NCI-H146 (cell line): ENCODE measurements at regions not wholly inside any gene's neighbourhood (a gene's known extent, or its start where the extent isn't known, plus 50 kb on each side); places are given as distances from the start of the nearest gene placed in this dataset.
A peak's percentile ranks its signal among the peaks of the same experiment; 100 is the strongest.
"Not testable (repeated sequence)": the region's sequence is repeated elsewhere in the genome, so short reads cannot be mapped to it uniquely, and the experiment has no call there.

Experiments
- DNase-seq: peaks from one replicate; lab custom pipeline; 2025; lab: John Stamatoyannopoulos, UW

DNA sequence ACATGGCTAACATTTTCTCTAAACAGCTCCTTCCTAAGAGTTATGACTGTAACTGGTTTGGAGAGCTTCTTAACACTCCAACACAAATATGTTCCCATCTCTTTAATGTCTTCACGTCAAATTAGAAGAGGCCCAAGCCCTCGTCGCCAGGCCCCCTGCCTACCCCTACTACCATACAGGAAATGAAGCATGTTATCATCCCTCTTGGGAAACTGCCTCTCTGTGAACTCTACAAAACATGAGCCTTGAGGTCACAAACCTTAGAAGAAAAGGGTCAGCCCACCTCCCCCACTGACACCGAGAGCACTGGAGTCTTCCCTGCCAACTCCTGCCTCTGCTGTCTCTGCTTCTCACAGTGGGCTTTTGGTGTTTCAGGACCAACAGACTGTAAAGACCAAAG lies 243.1 kb upstream of the STT3B start:
- no peak for DNase-seq

DNA sequence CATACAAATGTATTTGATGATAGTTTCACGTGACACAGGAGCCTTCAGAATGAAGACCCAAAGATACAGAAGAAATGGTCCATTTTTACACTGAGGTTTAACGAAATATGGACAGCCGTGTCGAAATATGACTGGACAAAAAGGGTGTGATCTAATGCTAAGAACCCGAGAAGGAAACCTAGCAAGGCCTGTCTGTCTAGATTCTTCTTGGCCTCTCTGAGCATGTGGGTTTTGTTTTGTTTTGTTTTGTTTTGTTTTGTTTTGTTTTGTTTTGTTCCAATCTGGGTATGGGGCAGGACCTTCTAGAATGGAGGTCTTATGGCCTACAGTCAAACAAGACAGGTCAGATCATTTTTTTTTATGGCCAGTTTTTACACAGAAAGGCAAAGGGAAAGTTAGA lies 242.7 kb upstream of the STT3B start:
- no peak for DNase-seq

GRCh38 chr3:31291818-31292217 lies 240.9 kb upstream of the STT3B start:
- DNase-seq: no peak

DNA sequence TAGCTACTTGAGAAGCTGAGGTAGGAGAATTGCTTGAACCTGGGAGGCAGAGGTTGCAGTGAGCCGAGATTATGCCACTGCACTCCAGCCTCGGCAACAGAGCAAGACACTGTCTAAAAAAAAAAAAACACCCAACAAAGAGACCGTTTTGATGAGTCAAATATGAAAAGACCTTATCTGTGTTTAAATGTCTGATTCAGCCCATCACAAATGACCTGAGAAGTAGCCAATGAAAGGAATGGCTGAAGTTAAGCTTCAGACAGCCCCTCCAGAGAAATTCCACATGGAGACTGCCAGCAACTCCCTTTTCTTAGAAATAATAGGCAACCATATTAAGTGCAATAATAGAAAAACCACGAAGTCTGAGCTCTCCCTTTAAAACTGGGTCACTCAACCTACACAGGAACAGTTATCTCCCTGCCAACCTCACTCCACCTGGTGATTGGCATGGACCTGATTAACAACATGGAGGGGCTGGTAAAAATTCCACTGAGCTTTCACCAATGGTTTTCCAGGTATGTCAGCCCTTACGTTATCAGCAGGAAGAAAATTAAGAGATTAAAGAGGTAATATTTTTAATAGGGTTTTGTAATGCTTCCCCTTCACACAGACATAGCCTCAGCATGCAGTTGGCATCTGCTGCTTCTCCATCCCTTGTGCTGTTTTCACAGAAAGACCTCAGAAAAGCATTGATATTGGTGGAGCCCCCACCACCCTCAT lies 238.1 kb upstream of the STT3B start:
- no peak for DNase-seq

- DNase-seq: peak; percentile 80
Measured at GRCh38 chr3:31295150-31295765, 237.5 kb upstream of the STT3B start.

- no peak for DNase-seq
Measured at GRCh38 chr3:31297726-31298298, 234.9 kb upstream of the STT3B start.

DNA sequence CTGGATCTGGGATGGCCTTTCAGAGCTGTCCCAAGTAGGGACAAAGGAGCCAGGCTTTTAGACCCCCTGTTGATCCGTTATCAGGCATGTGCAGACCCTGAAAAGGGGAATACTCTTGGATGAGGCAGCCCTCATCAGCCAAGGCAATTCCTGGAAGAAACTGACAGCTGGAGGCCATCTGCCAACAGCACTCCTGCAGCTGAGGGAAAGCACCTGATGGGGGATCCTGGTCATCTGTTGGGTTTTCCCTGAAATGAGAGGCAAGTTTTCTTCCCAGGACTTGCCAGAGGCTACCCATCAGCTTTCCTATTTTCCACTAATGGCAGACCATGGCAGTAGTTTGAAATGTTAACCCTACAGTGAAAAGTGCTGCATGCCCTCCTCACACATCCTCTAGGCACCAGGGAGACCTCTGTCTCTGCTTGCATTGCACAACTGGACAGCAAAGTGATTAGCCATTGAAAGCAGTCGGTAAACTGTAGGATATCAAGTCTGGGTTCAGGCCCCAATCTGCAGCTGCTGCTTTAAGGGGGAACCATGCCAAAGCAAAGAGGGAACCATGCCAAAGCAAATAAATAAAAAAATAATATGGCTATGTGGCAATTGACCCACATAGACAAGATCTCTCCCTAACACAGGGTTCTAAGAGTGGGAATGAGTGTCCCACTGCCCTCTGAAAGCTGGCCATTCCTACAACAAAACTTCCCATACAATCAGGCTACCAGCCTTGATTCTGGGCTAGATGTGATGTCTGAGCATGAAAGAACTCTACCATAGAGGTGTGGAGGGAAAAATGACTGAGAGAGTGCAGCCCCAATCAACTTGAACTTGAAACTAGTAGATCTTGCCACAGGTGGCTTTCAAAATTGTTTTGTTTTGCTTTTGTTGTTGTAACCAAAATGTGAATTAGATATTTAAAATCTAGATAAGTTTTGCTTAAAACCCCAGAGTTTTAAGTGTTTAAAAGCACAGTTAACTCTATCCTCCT lies 232.0 kb upstream of the STT3B start:
- DNase-seq: peak; percentile 45

DNA sequence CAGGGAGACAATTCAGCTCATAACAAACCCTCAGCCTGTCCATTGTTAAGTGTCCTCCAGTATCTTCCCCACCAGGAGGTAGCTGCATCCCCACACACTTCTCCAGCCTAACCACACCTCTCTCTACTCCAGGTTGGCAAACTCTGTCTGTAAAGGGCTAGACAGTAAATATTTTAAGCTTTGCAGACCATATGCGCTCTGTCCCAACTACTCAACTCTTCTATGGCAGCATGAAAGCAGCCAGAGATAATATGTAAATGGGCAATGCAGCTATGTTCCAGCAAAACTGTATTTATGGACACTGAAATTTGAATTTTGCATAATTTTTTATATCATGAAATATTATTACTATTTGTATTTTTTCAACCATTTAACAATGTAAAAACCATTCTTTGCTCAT lies 230.4 kb upstream of the STT3B start:
- no peak for DNase-seq

GRCh38 chr3:31305340-31305739 lies 227.4 kb upstream of the STT3B start:
- DNase-seq: peak; percentile 9

GRCh38 chr3:31307131-31307785 lies 225.5 kb upstream of the STT3B start:
- no peak for DNase-seq

DNA sequence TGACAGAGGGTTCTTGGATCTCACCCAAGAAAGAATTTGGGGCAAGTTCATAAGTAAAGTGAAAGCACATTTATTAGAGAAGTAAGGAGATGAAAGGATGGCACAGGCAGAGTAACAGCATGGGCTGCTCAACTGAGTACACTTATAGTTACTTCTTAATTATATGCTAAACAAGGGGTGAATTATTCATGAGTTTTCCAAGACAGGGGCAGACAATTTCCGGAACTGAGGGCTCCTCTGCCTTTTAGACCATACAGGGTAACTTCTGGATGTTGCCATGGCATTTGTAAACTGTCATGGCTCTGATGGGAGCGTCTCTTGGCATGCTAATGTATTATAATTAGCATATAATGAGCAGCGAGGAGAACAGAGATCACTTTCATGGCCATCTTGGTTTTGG lies 221.2 kb upstream of the STT3B start:
- no peak for DNase-seq

GRCh38 chr3:31312400-31312799 lies 220.3 kb upstream of the STT3B start:
- DNase-seq: no peak

GRCh38 chr3:31314258-31314657 lies 218.5 kb upstream of the STT3B start:
- no peak for DNase-seq

GRCh38 chr3:31319332-31319731 lies 213.4 kb upstream of the STT3B start:
- DNase-seq: no peak

GRCh38 chr3:31321620-31322019 lies 211.1 kb upstream of the STT3B start:
- no peak for DNase-seq

GRCh38 chr3:31322460-31322859 lies 210.3 kb upstream of the STT3B start:
- DNase-seq: no peak

- not testable (repeated sequence) for DNase-seq
Measured at GRCh38 chr3:31327826-31328357, 204.8 kb upstream of the STT3B start.

GRCh38 chr3:31331278-31331677 lies 201.4 kb upstream of the STT3B start:
- peak; percentile 73 for DNase-seq

- no peak for DNase-seq
Measured at GRCh38 chr3:31341130-31341529, 191.6 kb upstream of the STT3B start.

DNA sequence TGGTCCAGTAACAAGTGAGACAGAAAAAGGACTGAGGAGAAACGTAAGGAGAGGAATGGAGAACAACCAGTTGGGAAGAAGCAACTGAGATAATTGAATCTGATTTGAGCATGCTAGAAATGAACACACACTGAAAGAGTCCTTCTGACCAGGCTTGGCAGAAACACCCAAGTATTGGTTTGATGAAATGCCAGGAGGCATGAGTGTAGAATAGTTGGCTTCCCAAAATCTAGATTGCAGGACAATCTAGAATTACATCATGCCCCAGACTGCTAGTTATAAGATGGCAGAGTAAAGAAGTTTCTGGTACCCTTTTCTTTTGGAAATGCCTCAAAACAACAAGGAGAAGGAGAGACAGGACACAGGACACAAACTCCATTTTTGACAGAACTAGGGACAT lies 189.7 kb upstream of the STT3B start:
- DNase-seq: no peak

GRCh38 chr3:31345581-31345980 lies 187.1 kb upstream of the STT3B start:
- no peak for DNase-seq
